Astrocyte of the cerebellum (primary cell): ENCODE measurements at regions not wholly inside any gene's neighbourhood (a gene's known extent, or its start where the extent isn't known, plus 50 kb on each side); places are given as distances from the start of the nearest gene placed in this dataset.

Experiments
- DNase-seq: peaks from one replicate; pipeline ENCODE4 v3.0.0-alpha.2; 2011; ENCODE audit warnings: low read depth
- H3K4me3 ChIP-seq: 2 replicates; pipeline ENCODE4 v1.5.1; 2011; ENCODE audit warnings: mild to moderate bottlenecking, low read depth, low read length, moderate library complexity
- CTCF ChIP-seq: IDR thresholded peaks from 2 replicates; pipeline ENCODE4 v1.5.1; 2012; ENCODE audit warnings: low read length, low read depth, moderate library complexity, mild to moderate bottlenecking; ENCODE audit errors: missing control alignments
- in situ Hi-C: cut with HindIII; loops from 2 replicates; pipeline ENCODE4 v1.10.0; 2017; ENCODE audit warnings: low sequenced_read_pairs

GRCh38 chr15:39273717-39274411, 307.0 kb upstream of the THBS1 start:
- TF ChIP-seq CTCF, result no peak
- in situ Hi-C loops, result no loop called here
- DNase-seq, result peak; percentile 36
- no peak overlapping the region for H3K4me3 ChIP-seq

GRCh38 chr15:39275066-39275465, 305.8 kb upstream of the THBS1 start:
- in situ Hi-C loops, result no loop called here
- H3K4me3 ChIP-seq, result no peak overlapping the region
- no peak for TF ChIP-seq CTCF
- no peak for DNase-seq

- in situ Hi-C loops, result no loop called here
- no peak for DNase-seq
- TF ChIP-seq CTCF, result no peak
Measured at GRCh38 chr15:39279311-39279710, 301.6 kb upstream of the THBS1 start.

GRCh38 chr15:39281094-39281493, 299.8 kb upstream of the THBS1 start:
- H3K4me3 ChIP-seq, result no peak overlapping the region
- DNase-seq, result peak; percentile 76
- in situ Hi-C loops, result no loop called here
- TF ChIP-seq CTCF, result no peak

More at GRCh38 chr15:39279311-39279710, 301.6 kb upstream of the THBS1 start:
- no peak overlapping the region for H3K4me3 ChIP-seq

GRCh38 chr15:39282663-39283208, 298.1 kb upstream of the THBS1 start:
- in situ Hi-C loops, result no loop called here
- no peak overlapping the region for H3K4me3 ChIP-seq
- no peak for TF ChIP-seq CTCF
- DNase-seq, result no peak

- no peak for TF ChIP-seq CTCF
- DNase-seq, result no peak
- in situ Hi-C loops, result no loop called here
- no peak overlapping the region for H3K4me3 ChIP-seq
Measured at GRCh38 chr15:39283531-39283930, 297.3 kb upstream of the THBS1 start.
